NCI-H774 (cell line): ENCODE measurements at regions not wholly inside any gene's neighbourhood (a gene's known extent, or its start where the extent isn't known, plus 50 kb on each side); places are given as distances from the start of the nearest gene placed in this dataset.
"Not testable (repeated sequence)": the region's sequence is repeated elsewhere in the genome, so short reads cannot be mapped to it uniquely, and the experiment has no call there.

Source experiments
- DNase-seq: peaks from one replicate; lab custom pipeline; 2025; lab: John Stamatoyannopoulos, UW

GRCh38 chr15:50857763-50858162 is 50.7 kb upstream of the AP4E1 start:
- DNase-seq: no peak

GRCh38 chr15:50854601-50855490 is 53.6 kb upstream of the AP4E1 start:
- DNase-seq: no peak

- DNase-seq: no peak
These were observed 58.5 kb upstream of the AP4E1 start for GRCh38 chr15:50850003-50850402.

- no peak for DNase-seq
These were observed 60.1 kb upstream of the AP4E1 start for GRCh38 chr15:50848349-50848748.

- not testable (repeated sequence) for DNase-seq
These were observed 63.3 kb upstream of the AP4E1 start for GRCh38 chr15:50845181-50845580.

- DNase-seq: no peak
These were observed 68.0 kb upstream of the AP4E1 start for GRCh38 chr15:50840520-50840919.

GRCh38 chr15:50837256-50837770 is 71.2 kb upstream of the AP4E1 start:
- no peak for DNase-seq

GRCh38 chr15:50830477-50831354 is 65.2 kb upstream of the SPPL2A start:
- peak; percentile 6 for DNase-seq

- DNase-seq: no peak
These were observed 63.2 kb upstream of the SPPL2A start for GRCh38 chr15:50828610-50829206.

GRCh38 chr15:50825946-50826345 is 60.4 kb upstream of the SPPL2A start:
- DNase-seq: no peak

GRCh38 chr15:50824514-50824913 is 59.0 kb upstream of the SPPL2A start:
- DNase-seq: no peak

- no peak for DNase-seq
These were observed 57.8 kb upstream of the SPPL2A start for GRCh38 chr15:50823281-50823680.

- DNase-seq: no peak
These were observed 56.0 kb upstream of the SPPL2A start for GRCh38 chr15:50821476-50821875.

- DNase-seq: no peak
These were observed 55.4 kb upstream of the SPPL2A start for GRCh38 chr15:50820808-50821382.

GRCh38 chr15:50819344-50819743 is 53.8 kb upstream of the SPPL2A start:
- DNase-seq: no peak

- no peak for DNase-seq
These were observed 50.6 kb upstream of the SPPL2A start for GRCh38 chr15:50815958-50816590.
